Central memory CD4-positive, alpha-beta T cell (primary cell): ENCODE measurements at regions not wholly inside any gene's neighbourhood (a gene's known extent, or its start where the extent isn't known, plus 50 kb on each side); places are given as distances from the start of the nearest gene placed in this dataset.

Experiments
- DNase-seq: peaks from one replicate; pipeline ENCODE4 v3.0.0; 2022

DNA sequence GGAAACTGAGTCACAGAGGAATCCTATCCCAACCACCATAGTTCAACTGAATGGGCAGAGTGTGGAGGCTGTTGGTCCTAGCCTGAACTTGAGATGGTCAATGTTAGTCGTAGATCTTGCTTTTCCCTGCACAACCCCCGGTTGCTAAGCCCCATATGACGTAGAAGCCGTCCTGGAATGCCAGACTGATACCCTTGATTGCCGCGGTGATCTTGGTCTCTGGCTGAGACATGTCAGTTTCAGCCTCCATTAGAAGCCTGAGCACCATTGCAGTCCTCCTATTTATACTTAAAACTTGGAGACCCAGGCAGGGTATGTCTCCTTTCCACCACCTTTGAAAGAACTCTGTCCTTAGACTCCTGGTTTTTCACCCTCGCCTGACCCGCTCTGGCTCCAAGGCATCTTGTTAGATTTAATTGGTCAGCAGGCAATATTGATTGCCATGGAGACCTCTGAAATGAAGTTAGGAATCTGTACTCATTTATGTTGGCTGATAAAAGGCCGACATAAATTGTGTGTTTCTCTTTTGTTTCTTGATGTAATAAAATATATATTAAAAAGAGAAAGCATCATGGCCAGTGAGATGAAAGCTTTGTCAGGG, 53.4 kb downstream of the RPLP1 start:
- no peak for DNase-seq

DNA sequence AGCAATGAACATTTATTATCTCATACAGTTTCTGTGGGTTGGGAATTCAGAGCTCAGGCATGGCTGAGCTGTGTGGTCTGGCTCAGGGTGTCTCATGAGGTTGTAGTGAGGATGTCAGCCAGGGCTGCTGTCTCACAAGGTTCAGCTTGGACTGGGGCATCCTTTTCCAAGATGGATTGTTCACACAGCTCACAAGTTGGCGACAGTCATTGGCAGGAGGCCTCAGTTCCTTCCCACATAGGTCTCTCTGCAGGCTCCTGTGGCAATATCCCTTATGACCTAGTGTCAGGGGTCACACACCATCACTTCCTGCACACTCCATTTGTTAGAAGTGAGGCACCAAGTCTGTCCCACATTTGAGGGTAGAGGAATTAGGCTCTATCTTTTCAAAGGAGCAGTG, 56.0 kb downstream of the RPLP1 start:
- DNase-seq, result no peak

DNA sequence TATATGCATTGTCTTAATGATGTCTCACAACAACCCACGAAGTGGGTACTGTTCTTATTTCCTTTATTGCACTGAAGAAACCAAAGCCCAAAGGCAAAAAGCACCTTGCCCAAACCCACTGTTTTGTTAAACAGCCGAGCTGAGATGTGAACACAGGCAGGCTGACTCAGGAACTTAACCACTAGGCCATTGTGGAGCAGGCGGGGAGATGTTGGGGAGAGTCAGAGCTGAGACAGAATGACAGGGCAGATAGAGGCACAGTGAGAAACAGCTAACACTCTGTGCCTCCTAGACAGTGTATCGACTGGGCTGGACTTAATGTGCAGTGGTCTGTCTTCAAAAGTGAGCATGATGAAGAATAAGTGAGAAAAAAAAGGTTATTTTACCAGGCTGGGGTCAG, 56.5 kb downstream of the RPLP1 start:
- no peak for DNase-seq

DNA sequence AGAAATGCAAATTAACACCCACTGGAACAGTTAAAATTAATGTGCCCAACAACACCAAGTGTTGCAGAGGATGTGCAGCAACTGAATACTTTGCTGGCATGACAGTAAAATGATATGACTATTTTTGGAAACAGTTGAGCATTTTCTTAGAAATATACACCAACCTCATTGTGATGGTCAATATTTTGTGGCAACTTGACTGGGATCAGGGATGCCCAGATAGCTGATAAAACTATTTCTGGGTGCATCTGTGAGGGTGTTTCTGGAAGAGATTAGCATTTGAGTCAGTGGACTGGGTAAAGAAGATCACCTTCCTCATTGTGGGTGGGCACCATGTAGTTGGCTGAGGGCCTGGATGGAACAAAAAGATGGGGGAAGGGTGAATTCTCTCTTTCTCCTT, 57.9 kb downstream of the RPLP1 start:
- no peak for DNase-seq

DNA sequence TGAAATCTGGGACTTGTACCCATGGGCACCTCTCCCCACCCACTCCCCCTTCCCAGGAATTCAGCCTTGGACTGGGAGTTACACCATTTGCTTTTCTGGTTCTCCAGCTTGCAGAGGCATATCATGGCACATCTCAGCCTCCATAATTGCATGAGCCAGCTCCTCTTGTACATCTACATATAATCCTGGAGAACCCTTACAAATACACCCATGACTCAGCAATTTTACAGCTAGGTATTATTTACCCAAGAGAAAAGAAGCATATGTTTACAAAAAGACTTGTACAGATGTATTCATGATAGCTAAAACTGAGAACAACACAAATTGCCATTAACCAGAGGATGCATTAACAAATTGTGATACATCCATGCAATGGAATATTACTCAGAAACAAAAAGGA, 58.4 kb downstream of the RPLP1 start:
- no peak for DNase-seq

DNA sequence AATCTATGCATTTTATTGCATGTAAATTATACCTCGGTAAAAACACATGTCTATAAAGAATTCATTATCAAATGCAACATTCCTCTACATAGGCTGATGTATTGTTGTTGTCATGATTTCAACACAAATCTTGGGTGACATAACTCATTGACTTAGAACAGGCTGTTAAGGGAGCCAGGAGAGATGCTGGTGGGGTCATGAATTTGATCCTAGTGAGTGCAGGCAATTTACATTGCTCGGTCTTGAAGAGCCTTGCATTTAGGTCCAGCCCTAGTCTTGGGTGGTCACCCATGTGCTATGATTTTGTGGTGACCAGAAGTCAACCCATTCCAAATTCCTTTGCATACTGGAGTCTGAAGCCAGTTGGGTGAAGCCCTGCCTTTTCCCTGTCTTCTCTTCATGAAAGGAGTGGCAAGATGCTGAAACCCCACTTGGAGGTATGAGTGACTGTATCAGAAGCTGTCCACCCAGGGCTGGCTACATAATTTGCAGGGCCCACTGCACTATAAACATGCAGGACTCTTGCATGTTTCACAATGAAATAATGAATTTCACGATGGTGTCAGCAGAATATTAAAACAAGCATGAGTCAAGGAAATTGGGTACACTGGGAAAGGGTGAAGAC, 59.2 kb downstream of the RPLP1 start:
- no peak for DNase-seq

DNA sequence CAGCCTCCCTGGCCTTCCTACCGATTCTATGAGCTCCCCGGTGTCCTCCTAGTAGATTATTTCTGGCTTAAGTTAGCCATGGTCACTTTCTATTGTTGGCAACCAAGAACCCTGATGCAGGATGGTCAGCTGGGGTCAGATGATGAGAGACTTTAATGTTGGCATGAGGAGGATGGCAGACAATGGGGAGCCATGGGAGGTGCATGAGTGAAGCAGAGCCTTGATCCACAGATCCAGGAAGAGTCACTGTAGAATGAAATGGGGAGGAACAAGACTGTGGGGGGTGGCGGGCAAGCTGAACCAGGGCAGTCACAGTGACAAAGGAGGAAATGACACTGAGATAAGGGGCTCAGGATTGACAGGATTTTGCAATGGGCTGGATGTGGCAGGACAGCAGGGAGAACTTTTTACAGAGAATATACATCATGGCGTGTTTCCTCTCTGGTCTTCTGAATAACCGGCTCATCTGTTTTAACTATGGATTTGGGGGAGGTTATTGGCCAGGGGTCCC, 60.9 kb downstream of the RPLP1 start:
- no peak for DNase-seq

DNA sequence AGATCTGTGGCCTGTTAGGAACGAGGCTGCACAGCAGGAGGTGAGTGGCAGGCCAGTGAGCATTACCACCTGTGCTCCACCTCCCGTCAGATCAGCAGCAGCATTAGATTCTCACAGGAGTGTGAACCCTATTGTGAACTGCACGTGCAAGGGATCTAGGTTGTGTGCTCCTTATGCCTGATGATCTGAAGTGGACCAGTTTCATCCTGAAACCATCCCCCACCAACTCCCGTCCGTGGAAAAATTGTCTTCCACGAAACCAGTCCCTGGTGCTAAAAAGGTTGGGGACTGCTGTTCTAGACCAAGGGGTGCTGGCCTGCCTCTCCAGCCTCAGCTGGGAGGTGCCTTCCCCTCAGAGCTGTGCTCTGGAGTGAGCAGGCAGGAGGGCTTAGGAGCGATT, 61.4 kb downstream of the RPLP1 start:
- DNase-seq, result no peak

DNA sequence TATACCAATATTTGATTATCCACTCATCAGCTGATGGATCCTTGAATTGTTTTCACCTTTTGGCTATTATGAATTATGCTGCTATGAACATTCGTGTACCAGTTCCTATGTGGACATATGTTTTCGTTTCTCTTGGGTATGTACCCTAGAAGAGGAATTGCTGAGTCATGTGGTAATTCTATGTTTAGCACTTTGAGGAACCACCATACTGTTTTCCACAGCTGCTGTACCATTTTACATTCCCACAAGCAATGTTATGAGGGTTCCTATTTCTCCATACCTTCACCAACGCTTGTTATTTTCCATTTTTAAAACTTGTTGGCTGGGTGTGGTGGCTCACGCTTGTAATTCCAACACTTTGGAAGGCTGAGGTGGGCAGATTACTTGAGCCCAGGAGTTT, 62.9 kb downstream of the RPLP1 start:
- no peak for DNase-seq

DNA sequence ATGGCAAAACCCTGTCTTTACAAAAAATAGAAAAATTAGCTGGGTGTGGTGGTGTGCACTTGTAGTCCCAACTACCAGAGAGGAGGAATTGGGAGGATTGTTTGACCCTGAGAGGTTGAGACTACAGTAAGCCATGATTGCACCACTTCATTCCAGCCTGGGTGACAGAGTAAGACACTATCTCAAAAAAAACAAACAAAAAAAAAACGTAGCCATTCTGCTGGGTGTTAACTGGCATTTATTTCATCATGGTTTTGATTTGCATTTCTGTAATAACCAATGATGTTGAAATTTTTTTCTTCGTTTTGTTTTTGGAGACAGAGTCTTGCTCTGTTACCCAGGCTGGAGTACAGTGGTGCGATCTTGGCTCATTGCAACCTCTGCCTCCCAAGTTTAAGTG, 63.3 kb downstream of the RPLP1 start:
- no peak for DNase-seq

DNA sequence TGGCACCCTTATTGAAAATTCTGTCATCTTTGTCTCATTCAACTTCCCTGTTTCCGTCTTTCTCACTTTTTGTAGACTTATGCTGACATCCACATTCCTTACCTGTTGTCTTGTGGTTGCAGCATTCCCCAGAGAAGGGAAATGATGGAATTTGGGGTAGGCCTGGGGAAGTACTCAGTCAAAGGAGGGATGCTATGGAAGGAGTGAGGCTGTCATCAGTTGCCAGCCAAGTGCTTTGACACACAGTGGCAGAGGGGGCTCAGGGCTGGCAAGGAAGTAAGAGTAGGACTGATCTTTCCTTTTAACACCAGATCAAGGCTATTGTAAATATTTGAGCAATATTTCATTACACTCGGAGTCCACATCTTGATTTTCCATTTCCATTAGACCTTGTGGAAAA, 64.4 kb downstream of the RPLP1 start:
- DNase-seq, result no peak

DNA sequence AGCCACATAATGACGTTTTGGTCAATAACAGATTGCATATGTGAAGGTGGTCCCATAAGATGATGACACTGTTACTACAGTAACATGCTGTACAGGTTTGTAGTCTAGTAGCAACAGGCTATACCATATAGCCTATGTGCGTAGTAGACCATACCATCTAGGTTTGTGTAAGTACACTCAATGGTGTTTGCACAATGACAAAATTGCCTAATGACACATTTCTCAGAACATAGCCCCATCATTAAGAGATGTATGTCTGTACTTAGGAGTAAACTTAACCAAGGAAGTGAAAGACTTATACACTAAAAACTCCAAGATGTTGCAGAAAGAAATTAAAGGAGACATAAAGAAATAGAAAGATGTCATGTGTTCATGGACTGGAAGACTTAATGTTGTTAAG, 66.2 kb downstream of the RPLP1 start:
- no peak for DNase-seq

DNA sequence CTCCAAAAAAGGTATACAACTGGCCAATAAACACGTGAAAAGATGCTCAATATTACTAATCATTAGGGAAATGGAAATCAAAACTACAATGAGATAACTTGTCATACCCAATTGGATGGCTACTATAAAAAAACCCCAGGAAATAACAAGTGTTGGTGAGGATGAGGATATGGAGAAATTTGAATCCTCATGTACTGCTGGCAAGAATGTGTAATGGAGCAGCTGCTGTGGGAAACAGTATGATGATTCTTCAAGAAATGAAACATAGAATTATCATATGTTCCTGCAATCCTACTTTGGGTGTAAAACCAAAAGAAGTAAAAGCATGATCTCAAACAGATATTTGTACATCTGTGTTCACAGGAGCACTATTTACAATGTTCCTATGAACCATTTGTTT, 67.4 kb downstream of the RPLP1 start:
- no peak for DNase-seq

DNA sequence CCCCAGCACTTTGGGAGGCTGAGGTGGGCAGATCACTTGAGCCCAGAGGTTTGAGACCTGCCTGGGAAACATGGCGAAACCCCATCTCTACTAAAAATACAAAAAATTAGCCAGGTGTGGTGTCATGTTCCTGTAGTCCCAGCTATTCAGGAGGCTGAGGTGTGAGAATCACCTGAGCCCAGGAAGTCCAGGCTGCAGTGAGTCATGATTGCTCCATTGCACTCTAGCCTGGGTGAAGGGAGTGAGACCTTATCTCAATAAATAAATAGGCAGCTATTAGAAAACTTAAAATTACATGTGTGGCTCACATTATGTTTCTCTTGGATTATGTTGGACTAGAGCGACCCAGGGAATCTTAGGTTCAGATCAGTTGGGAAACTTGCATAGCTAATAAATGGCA, 69.7 kb downstream of the RPLP1 start:
- no peak for DNase-seq

DNA sequence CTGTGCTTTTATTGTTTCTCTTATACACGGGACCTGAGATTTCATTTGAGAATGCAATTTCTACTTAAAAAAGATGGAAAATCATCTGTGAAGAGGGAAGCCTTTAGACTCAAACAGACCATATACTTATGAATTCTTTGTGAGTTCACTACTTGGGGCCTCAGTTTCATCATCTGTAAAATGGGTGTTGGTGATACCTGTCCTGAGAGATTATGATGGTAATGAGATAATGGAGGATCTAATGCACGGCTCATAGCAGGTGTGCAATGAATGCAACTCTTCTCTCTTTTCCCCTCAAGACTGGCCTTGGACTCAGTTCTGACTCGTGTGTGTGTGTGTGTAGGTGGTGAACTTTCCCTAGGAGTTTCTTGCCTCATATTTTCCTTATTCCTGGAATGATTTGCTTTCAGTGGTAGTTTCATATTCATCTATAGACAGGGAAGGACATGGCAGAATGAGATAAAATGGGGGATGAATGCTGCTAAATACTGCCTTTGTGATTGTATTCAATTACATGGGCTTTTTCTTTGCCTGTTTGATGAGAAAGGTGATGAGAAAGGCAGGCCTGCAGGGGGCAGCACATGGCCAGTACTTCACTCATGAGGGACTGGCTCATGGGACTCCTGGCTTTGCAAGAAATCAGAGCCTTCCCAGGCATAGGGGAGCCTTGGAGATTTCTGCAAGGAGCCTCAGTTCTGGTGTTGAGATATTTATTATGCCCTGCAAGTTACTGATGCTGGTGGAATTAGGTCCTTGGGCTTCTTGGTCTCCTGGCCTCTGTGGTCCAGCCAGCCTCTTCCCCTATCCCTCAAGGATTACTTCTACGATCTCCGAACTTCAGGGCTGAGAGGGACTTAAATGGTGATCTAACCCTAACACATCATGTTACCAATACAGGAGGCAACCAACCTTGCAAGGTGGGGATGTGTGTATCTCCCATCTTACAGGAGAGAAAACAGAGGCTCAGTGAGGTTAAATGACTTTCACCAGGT, 70.7 kb downstream of the RPLP1 start:
- peak; percentile 49 for DNase-seq

DNA sequence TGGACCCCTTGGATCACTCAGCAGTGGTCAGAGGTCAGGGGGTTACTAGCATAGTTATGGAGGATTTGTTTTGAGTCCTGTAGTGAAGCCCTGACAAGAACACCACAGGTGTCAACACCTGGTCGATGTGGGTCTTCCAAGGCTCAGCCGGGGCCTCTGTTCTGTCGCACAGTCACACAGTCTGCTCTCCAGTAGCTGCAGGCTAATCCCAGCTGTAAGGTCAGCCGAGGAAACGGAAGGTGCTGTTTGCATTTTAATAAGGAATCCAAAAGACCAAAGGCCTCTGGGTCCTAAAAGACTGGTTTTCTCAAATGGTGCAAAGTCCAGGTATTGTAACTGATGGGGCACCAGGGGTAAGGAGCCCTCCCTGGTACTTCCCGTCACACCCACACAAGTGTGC, 71.7 kb downstream of the RPLP1 start:
- DNase-seq, result no peak

DNA sequence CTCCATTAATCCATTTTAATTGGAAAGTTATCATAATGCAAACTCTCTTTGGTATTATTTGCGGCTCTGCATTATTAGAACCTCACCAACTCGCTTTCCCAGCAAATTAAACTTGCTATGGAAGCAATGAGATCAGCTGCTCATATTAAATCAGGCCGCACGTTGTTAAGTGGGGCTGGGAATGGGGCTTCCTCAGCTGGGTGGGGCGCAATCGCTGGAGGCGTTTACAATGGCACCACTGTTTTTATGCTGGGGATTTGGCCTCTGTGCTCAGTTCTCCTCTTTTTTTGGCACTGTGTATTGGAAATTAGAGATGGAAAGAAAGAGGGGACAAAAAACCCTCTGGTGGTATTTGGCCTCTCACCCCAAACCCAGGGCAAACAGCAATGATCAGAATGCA, 72.2 kb downstream of the RPLP1 start:
- no peak for DNase-seq

DNA sequence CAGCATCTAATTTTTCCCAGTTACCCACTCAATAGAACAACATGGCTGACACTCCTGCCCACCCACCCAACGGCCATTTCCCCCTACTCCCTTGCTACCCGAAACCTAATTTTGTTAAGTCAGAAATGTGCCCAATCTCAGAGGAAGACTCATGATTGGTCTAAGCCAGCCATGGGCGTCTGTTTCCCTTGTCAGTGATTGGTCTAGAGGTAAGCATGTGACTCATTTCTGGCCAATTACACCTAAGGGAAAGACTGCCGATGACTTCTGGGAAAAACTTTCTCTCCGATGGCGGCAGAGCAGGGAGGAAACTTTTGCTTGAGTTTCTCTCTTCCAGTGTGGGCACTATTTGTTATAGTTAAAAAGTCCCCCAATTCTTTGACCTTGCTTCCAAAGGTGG, 72.9 kb downstream of the RPLP1 start:
- DNase-seq, result no peak

DNA sequence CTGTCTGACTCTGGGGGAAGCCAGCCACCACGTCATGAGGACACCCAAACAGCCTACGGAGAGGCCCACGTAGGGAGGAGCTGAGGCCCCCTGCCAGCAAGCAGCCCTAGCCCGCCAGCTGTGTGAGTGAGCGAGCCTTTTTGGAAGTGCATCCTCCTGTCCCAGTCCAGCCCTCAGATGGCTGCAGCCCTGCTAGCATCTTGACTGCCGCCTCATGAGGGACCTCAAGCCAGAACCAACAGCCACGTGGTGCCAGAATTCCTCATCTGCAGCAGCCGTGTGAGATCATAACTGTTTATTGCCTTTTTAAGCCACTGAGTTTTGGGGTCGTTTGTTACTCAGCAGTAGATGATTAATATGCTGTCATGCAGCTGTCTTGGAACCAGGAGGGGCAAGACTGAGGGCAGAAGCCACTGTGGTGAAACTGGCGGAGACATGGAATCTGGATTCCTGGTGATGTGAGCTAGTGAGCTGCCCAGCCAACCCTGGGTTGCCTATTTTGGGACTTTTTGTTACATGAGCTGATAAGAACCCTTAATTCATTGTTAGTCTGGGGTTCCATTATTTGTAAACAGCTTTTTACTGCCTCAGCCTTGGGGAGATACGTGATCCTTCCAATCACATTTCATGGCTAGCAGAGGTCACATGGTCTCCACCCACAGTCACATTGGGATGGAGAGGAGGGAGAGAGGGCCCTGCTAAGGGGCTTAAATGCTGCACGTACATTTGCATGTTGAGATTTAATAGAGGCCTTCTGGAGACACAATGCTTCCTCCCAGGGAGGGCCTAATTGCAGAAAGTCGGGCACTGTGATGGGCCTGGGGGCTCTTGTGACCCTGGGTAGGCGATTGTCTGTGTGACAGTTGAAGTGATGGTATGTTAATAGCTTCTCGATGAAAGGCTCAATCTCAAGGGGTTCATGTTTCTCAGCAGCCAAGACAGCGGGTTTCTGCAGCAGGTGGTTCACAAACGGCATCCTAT, 73.8 kb downstream of the RPLP1 start:
- DNase-seq, result no peak

DNA sequence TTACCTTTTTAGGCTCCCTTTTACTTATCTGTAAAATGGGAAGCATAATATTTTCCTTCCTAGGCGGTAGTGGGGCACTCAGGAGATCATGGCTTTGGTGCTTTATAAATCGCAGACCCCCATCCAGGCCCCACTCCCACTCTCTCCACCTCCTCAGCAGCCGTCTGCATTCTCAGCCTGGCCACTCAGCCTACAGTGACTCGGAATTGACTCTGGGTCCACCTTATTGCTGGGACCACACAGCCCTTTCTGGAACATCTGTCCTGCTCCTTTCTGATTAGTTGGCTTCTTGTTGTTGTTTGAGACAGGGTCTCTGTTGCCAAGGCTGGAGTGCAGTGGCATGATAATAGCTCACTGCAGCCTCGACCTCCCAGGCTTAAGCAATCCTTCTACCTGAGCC, 76.5 kb downstream of the RPLP1 start:
- no peak for DNase-seq

DNA sequence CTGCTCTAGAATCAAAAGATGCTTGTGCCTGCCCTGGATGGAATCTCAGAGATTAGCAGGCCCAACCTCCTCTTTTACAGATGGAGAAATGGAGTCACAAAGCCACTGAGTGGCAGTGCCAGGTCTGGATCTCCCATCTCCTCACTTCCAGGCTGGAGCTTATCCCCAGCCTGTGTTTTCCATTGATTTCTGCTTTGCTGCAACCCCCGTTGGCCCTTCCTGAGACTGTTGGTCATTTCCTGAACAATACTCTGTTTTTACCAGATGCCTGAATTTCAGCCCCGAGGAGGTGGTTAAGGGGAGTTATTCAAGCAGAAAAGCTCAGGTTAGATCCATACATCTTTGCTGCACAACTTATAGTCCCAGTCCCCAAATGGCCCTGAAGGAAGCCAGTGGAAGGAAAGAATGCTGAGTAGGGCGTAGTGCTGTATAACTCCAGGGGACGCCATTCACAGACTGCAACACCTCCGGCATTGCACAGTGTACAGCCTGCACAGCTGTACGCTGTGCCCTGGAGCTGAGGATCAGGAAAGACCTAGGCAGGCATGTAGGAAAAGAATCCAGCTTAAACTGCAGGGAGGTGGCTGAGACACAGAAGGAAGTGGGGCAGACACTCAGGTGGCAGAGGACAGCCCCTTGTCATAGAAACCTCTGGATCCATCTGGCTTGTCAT, 77.5 kb downstream of the RPLP1 start:
- no peak for DNase-seq
